Effector CD4-positive, alpha-beta T cell (primary cell): ENCODE measurements at regions not wholly inside any gene's neighbourhood (a gene's known extent, or its start where the extent isn't known, plus 50 kb on each side); places are given as distances from the start of the nearest gene placed in this dataset.

Source experiments
- DNase-seq: peaks from one replicate; pipeline ENCODE4 v3.0.0-alpha.2; 2020

- no peak for DNase-seq
These were observed 398.3 kb downstream of the PRDM5 start for GRCh38 chr4:120524237-120524636.

- no peak for DNase-seq
These were observed 401.8 kb downstream of the PRDM5 start for GRCh38 chr4:120520761-120521160.

GRCh38 chr4:120517966-120518365 is 404.6 kb downstream of the PRDM5 start:
- DNase-seq = no peak

- no peak for DNase-seq
These were observed 412.8 kb downstream of the PRDM5 start for GRCh38 chr4:120509719-120510118.

GRCh38 chr4:120509222-120509621 is 413.3 kb downstream of the PRDM5 start:
- no peak for DNase-seq

- DNase-seq = no peak
These were observed 414.5 kb downstream of the PRDM5 start for GRCh38 chr4:120508036-120508435.

GRCh38 chr4:120506536-120506935 is 416.0 kb downstream of the PRDM5 start:
- no peak for DNase-seq

GRCh38 chr4:120498678-120499077 is 423.8 kb downstream of the PRDM5 start:
- no peak for DNase-seq

GRCh38 chr4:120491481-120491880 is 424.8 kb upstream of the MAD2L1 start:
- DNase-seq = no peak

- DNase-seq = no peak
These were observed 415.1 kb upstream of the MAD2L1 start for GRCh38 chr4:120481756-120482155.

GRCh38 chr4:120472447-120473131 is 405.9 kb upstream of the MAD2L1 start:
- no peak for DNase-seq

GRCh38 chr4:120466429-120466828 is 399.8 kb upstream of the MAD2L1 start:
- no peak for DNase-seq

- DNase-seq = no peak
These were observed 388.1 kb upstream of the MAD2L1 start for GRCh38 chr4:120454788-120455187.

- no peak for DNase-seq
These were observed 385.9 kb upstream of the MAD2L1 start for GRCh38 chr4:120452536-120452935.

GRCh38 chr4:120452001-120452400 is 385.4 kb upstream of the MAD2L1 start:
- no peak for DNase-seq

- DNase-seq = no peak
These were observed 381.1 kb upstream of the MAD2L1 start for GRCh38 chr4:120447774-120448173.

GRCh38 chr4:120446051-120446567 is 379.5 kb upstream of the MAD2L1 start:
- no peak for DNase-seq

GRCh38 chr4:120445186-120445585 is 378.5 kb upstream of the MAD2L1 start:
- no peak for DNase-seq

GRCh38 chr4:120443116-120443515 is 376.5 kb upstream of the MAD2L1 start:
- DNase-seq = no peak

- DNase-seq = no peak
These were observed 374.1 kb upstream of the MAD2L1 start for GRCh38 chr4:120440730-120441129.

GRCh38 chr4:120435179-120435578 is 368.5 kb upstream of the MAD2L1 start:
- no peak for DNase-seq

GRCh38 chr4:120434756-120435155 is 368.1 kb upstream of the MAD2L1 start:
- no peak for DNase-seq

GRCh38 chr4:120432301-120432860 is 365.7 kb upstream of the MAD2L1 start:
- no peak for DNase-seq

- DNase-seq = no peak
These were observed 364.5 kb upstream of the MAD2L1 start for GRCh38 chr4:120431180-120431579.

- DNase-seq = no peak
These were observed 351.5 kb upstream of the MAD2L1 start for GRCh38 chr4:120418146-120418545.
